AG04450 (cell line): ENCODE measurements at regions not wholly inside any gene's neighbourhood (a gene's known extent, or its start where the extent isn't known, plus 50 kb on each side); places are given as distances from the start of the nearest gene placed in this dataset.

ENCODE experiments used
- CTCF ChIA-PET: fragments of 300-600, 350-600 bp; formaldehyde crosslinking; extraction: SDS; loops from one replicate; lab custom pipeline; 2022; ENCODE audit warnings: antibody characterized with exemption, inconsistent platforms; lab: Charles Lee
- POLR2A ChIA-PET: fragments of 350-600 bp; formaldehyde crosslinking; extraction: SDS; loops from one replicate; lab custom pipeline; 2021; ENCODE audit warnings: antibody characterized with exemption, inconsistent platforms; lab: Yijun Ruan, JAX
- DNase-seq: peaks from one replicate; pipeline ENCODE4 v3.0.0-alpha.2; 2011; ENCODE audit warnings: low read depth, low spot score
- H3K27ac ChIP-seq: one replicate; pipeline ENCODE4 v1.5.1; 2012; ENCODE audit warnings: low read depth, low read length, control low read depth
- H3K27me3 ChIP-seq: one replicate; pipeline ENCODE4 v1.6.0; 2012; ENCODE audit warnings: low read length; ENCODE audit not compliant: control insufficient read depth, insufficient read depth
- H3K4me3 ChIP-seq: 2 replicates; pipeline ENCODE4 v1.5.1; 2011; ENCODE audit warnings: mild to moderate bottlenecking, low read depth, low read length, control low read depth
- H3K9me3 ChIP-seq: 2 replicates; pipeline ENCODE4 v1.5.1; 2012; ENCODE audit warnings: low read length; ENCODE audit not compliant: control insufficient read depth, insufficient read depth
- CTCF ChIP-seq: IDR thresholded peaks from 2 replicates; pipeline ENCODE4 v1.5.1; 2011; ENCODE audit warnings: low read depth, low read length, control low read depth, inconsistent platforms

GRCh38 chr2:195307751-195308150, 349.3 kb upstream of the SLC39A10 start:
- Histone ChIP-seq H3K27me3 (no peaks in the 10 kb centered on the region), H3K9me3 (no peaks in the 10 kb centered on the region), H3K27ac (no peak overlapping the region), H3K4me3 (no peak overlapping the region)
- ChIA-PET POLR2A (no interaction called here), CTCF (no interaction called here)
- no peak for TF ChIP-seq CTCF
- no peak for DNase-seq

GRCh38 chr2:195304310-195304709, 352.7 kb upstream of the SLC39A10 start:
- CTCF ChIA-PET: no interaction called here
- peak; percentile 39 for TF ChIP-seq CTCF
- Histone ChIP-seq H3K4me3 (no peak overlapping the region), H3K27ac (no peak overlapping the region), H3K27me3 (no peaks in the 10 kb centered on the region), H3K9me3 (no peaks in the 10 kb centered on the region)
- POLR2A ChIA-PET: no interaction called here
- no peak for DNase-seq

- ChIA-PET CTCF (no interaction called here), POLR2A (no interaction called here)
- no peak for DNase-seq
- no peak overlapping the region for H3K27ac ChIP-seq
- TF ChIP-seq CTCF: no peak
- H3K9me3 ChIP-seq: no peaks in the 10 kb centered on the region
- no peak overlapping the region for H3K4me3 ChIP-seq
- no peaks in the 10 kb centered on the region for H3K27me3 ChIP-seq
These were observed 356.4 kb upstream of the SLC39A10 start for GRCh38 chr2:195300631-195301030.

- ChIA-PET POLR2A (no interaction called here), CTCF (no interaction called here)
- Histone ChIP-seq H3K27me3 (no peaks in the 10 kb centered on the region), H3K4me3 (no peak overlapping the region), H3K27ac (no peak overlapping the region), H3K9me3 (no peaks in the 10 kb centered on the region)
- DNase-seq: no peak
- no peak for TF ChIP-seq CTCF
These were observed 357.4 kb upstream of the SLC39A10 start for GRCh38 chr2:195299600-195299999.

- ChIA-PET CTCF (no interaction called here), POLR2A (no interaction called here)
- Histone ChIP-seq H3K4me3 (no peak overlapping the region), H3K27ac (no peak overlapping the region), H3K27me3 (no peaks in the 10 kb centered on the region), H3K9me3 (no peaks in the 10 kb centered on the region)
- TF ChIP-seq CTCF: no peak
- DNase-seq: no peak
These were observed 360.5 kb upstream of the SLC39A10 start for GRCh38 chr2:195296490-195296889.
